HCT116 (cell line): ENCODE measurements at regions not wholly inside any gene's neighbourhood (a gene's known extent, or its start where the extent isn't known, plus 50 kb on each side); places are given as distances from the start of the nearest gene placed in this dataset.

ENCODE experiments used
- ATAC-seq: fragments of 200-7000 bp; cut with Tn5 transposase; 2 replicates; pipeline ENCODE4 v1.9.1; 2020; ENCODE audit warnings: mild to moderate bottlenecking, moderate library complexity
- BruUV-seq: library from RNA; stranded (reverse); fragments of 400-500 nt; replicated peaks from 2 replicates; lab custom pipeline; 2021; lab: Mats Ljungman, UMichigan
- CTCF ChIA-PET: fragments of 300-600 bp; sonication (Branson Sonifier 250); formaldehyde crosslinking; loops from one replicate; lab custom pipeline; 2021; ENCODE audit warnings: antibody characterized with exemption; lab: Charles Lee
- POLR2A ChIA-PET: fragments of 300-600, 350-600 bp; sonication (Branson Sonifier 250); formaldehyde crosslinking; loops from one replicate; lab custom pipeline; 2021; ENCODE audit warnings: antibody characterized with exemption; lab: Charles Lee
- RAD21 ChIA-PET, 2 experiments: fragments of 300-600 bp; sonication (Branson Sonifier 250); formaldehyde crosslinking; loops; one replicate each; lab custom pipeline; 2023; ENCODE audit warnings: low total read pairs in 2 of 2; ENCODE audit not compliant: uncharacterized antibody in 2 of 2, unreplicated experiment in 2 of 2, low non-redundant PET in 1 of 2; lab: Charles Lee
- DNase-seq: peaks from one replicate; pipeline ENCODE4 v3.0.0-alpha.2; 2010; ENCODE audit warnings: low read depth, low spot score
- H2AFZ ChIP-seq: fragments of 200-600 bp; shearing (Covaris generic), sonication (generic); 2 replicates; pipeline ENCODE4 v1.6.1; 2017; ENCODE audit warnings: low read depth, mixed run types, mixed read lengths, antibody characterized with exemption, low read length; ENCODE audit not compliant: poor library complexity, severe bottlenecking
- H3K27ac ChIP-seq: 2 replicates; pipeline ENCODE4 v1.5.1; 2012; ENCODE audit warnings: low read depth, low read length
- H3K27me3 ChIP-seq: fragments of 200-600 bp; sonication (generic); 2 replicates; pipeline ENCODE4 v1.6.1; 2016; ENCODE audit warnings: mixed run types, low read length, mixed read lengths; ENCODE audit not compliant: insufficient read depth
- H3K36me3 ChIP-seq, 2 experiments: fragments of 200-500 bp in 1 of 2; fragments of 200-600 bp in 1 of 2; sonication (Bioruptor generic) in 1 of 2; sonication (generic) in 1 of 2; 2 replicates each; pipeline versions ENCODE4 v1.5.1 to v1.6.1; 2014 to 2016; ENCODE audit warnings: low read length in 2 of 2, inconsistent platforms in 1 of 2, mixed read lengths in 1 of 2, mixed run types in 1 of 2; ENCODE audit not compliant: insufficient read depth in 2 of 2, control insufficient read depth in 1 of 2
- H3K4me1 ChIP-seq, 2 experiments: fragments of 200-600 bp in 1 of 2; sonication (generic) in 1 of 2; 2 replicates each; pipeline versions ENCODE4 v1.5.1 to v1.6.1; 2012 to 2017; ENCODE audit warnings: low read length in 2 of 2, inconsistent platforms in 1 of 2, mild to moderate bottlenecking in 1 of 2, mixed read lengths in 1 of 2, mixed run types in 1 of 2, moderate library complexity in 1 of 2; ENCODE audit not compliant: insufficient read depth in 2 of 2, control insufficient read depth in 1 of 2
- H3K4me2 ChIP-seq: fragments of 200-600 bp; sonication (generic); 2 replicates; pipeline ENCODE4 v1.6.1; 2017; ENCODE audit warnings: mixed run types, low read length, mixed read lengths
- H3K4me3 ChIP-seq, 2 experiments: fragments of 200-600 bp in 1 of 2; sonication (generic) in 1 of 2; replicated peaks in 1 of 2; 2 replicates each; pipeline ENCODE4 v1.5.1; 2011 to 2016; ENCODE audit warnings: low read length in 2 of 2, control low read depth in 1 of 2, low read depth in 1 of 2, mild to moderate bottlenecking in 1 of 2, mixed read lengths in 1 of 2, mixed run types in 1 of 2
- H3K79me2 ChIP-seq: fragments of 200-600 bp; sonication (generic); 2 replicates; pipeline ENCODE4 v1.6.1; 2017; ENCODE audit warnings: mild to moderate bottlenecking, mixed run types, low read length, moderate library complexity, mixed read lengths; ENCODE audit not compliant: insufficient read depth
- H3K9ac ChIP-seq: fragments of 200-600 bp; sonication (generic); 2 replicates; pipeline ENCODE4 v1.6.1; 2016; ENCODE audit warnings: low read length, mixed read lengths
- H3K9me2 ChIP-seq: fragments of 200-600 bp; sonication (generic), shearing (Covaris generic); 2 replicates; pipeline ENCODE4 v1.6.1; 2017; ENCODE audit warnings: mixed run types, mild to moderate bottlenecking, moderate library complexity; ENCODE audit not compliant: insufficient read depth
- H3K9me3 ChIP-seq, 2 experiments: fragments of 200-500 bp in 1 of 2; fragments of 200-600 bp in 1 of 2; sonication (Bioruptor generic) in 1 of 2; sonication (generic) in 1 of 2; 2 replicates each; pipeline ENCODE4 v1.6.1; 2014 to 2017; ENCODE audit warnings: low read length in 2 of 2, mixed read lengths in 2 of 2, inconsistent platforms in 1 of 2, low read depth in 1 of 2, mild to moderate bottlenecking in 1 of 2, mixed run types in 1 of 2, moderate library complexity in 1 of 2; ENCODE audit not compliant: control insufficient read depth in 1 of 2, insufficient read depth in 1 of 2
- H4K20me1 ChIP-seq: fragments of 200-600 bp; sonication (generic), shearing (Covaris generic); 2 replicates; pipeline ENCODE4 v1.6.1; 2017; ENCODE audit warnings: mixed run types, mild to moderate bottlenecking, moderate library complexity; ENCODE audit not compliant: insufficient read depth
- CEBPB ChIP-seq: IDR thresholded peaks from 2 replicates; pipeline ENCODE4 v1.6.1; 2012; ENCODE audit warnings: low read depth
- CTCF ChIP-seq, 3 experiments: fragments of 200-600 bp in 1 of 3; sonication (generic) in 1 of 3; IDR thresholded peaks in 2 of 3; conservative IDR thresholded peaks in 1 of 3; 2 replicates each; pipeline ENCODE4 v1.5.1; 2012 to 2017; ENCODE audit warnings: low read depth in 2 of 3, low read length in 2 of 3, antibody characterized with exemption in 1 of 3, borderline replicate concordance in 1 of 3, control low read depth in 1 of 3, mild to moderate bottlenecking in 1 of 3, mixed read lengths in 1 of 3, mixed run types in 1 of 3, moderate library complexity in 1 of 3; ENCODE audit not compliant: insufficient read depth in 1 of 3
- FOSL1 ChIP-seq: IDR thresholded peaks from 2 replicates; pipeline ENCODE4 v1.6.1; 2012; ENCODE audit warnings: low read depth
- JUND ChIP-seq: IDR thresholded peaks from 2 replicates; pipeline ENCODE4 v1.6.1; 2012
- RAD21 ChIP-seq: IDR thresholded peaks from 2 replicates; pipeline ENCODE4 v1.6.1; 2012; ENCODE audit warnings: low read depth, mild to moderate bottlenecking
- REST ChIP-seq: IDR thresholded peaks from 2 replicates; pipeline ENCODE4 v1.6.1; 2012; ENCODE audit warnings: low read depth
- SIN3A ChIP-seq: IDR thresholded peaks from 2 replicates; pipeline ENCODE4 v1.6.1; 2012; ENCODE audit warnings: low read depth
- YY1 ChIP-seq: IDR thresholded peaks from 2 replicates; pipeline ENCODE4 v1.6.1; 2011; ENCODE audit warnings: low read length, low read depth, moderate library complexity, mild to moderate bottlenecking; ENCODE audit not compliant: insufficient replicate concordance; ENCODE audit errors: extremely low read depth
- intact Hi-C: fragments of 100-400 bp; cut with micrococcal nuclease; formaldehyde crosslinking; loops from 2 replicates; pipeline ENCODE4 v1.10.0; 2022
- TF ChIP-seq, protein P1 (sequence below): IDR thresholded peaks from 2 replicates; pipeline ENCODE4 v1.6.1; 2012

GRCh38 chr12:84692071-84692470, 220.5 kb downstream of the SLC6A15 start:
- intact Hi-C loops: no loop called here
- Histone ChIP-seq H3K4me2 (no peak overlapping the region), H3K27ac (no peak overlapping the region), H3K79me2 (no peaks in the 10 kb centered on the region), H3K4me3 (no peak overlapping the region), H4K20me1 (no peaks in the 10 kb centered on the region), H3K9ac (no peak overlapping the region), H3K36me3 (no peaks in the 10 kb centered on the region), H3K9me2 (no peaks in the 10 kb centered on the region), H2AFZ (no peak overlapping the region), H3K9me3 (no peaks in the 10 kb centered on the region), H3K27me3 (no peaks in the 10 kb centered on the region), H3K4me1 (no peaks in the 10 kb centered on the region)
- ATAC-seq (no peak), DNase-seq (no peak)
- CTCF ChIA-PET: no interaction called here
- no TSS peak for BruUV-seq
- POLR2A ChIA-PET: no interaction called here
- TF ChIP-seq REST (no peak), JUND (no peak), SIN3A (no peak), CEBPB (no peak), FOSL1 (no peak), RAD21 (no peak), CTCF (IDR thresholded peaks at IDR 0.05 in 2 of 3, conservative IDR thresholded peaks at IDR 0.05 in 1 of 3; ENCODE audit: borderline replicate concordance in 1 of 3, insufficient read depth in 1 of 3, low read depth in 2 of 3, low read length in 2 of 3) (no peak), YY1 (no peak)
- TF ChIP-seq, protein P1, sequence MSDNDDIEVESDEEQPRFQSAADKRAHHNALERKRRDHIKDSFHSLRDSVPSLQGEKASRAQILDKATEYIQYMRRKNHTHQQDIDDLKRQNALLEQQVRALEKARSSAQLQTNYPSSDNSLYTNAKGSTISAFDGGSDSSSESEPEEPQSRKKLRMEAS: no peak
- RAD21 ChIA-PET: no interaction called here
